ENCODE measurements at regions not wholly inside any gene's neighbourhood (a gene's known extent, or its start where the extent isn't known, plus 50 kb on each side); places are given as distances from the start of the nearest gene placed in this dataset.

GRCh38 chr9:129478961-129479630 lies 141.8 kb downstream of the C9orf50 start:
- BruUV-seq (replicated peaks), result no TSS peak
- Histone ChIP-seq H3K27me3 (ENCODE audit: control insufficient read depth in 2 of 2, insufficient read depth in 2 of 2, low read length in 2 of 2) (no peaks in the 10 kb centered on the region), H3K9me1 (replicated peaks; ENCODE audit: control insufficient read depth, extremely low read depth, insufficient read depth, low read length) (no peaks in the 10 kb centered on the region), H3K27ac (ENCODE audit: insufficient read depth, low read depth, low read length) (no peak overlapping the region), H3K9me3 (replicated peaks; ENCODE audit: control insufficient read depth, insufficient read depth, low read length) (no peaks in the 10 kb centered on the region), H3K9ac (replicated peaks; ENCODE audit: extremely low read depth, insufficient read depth, low read length) (no peak overlapping the region), H3K36me3 (ENCODE audit: control insufficient read depth in 2 of 2, extremely low read depth in 1 of 2, insufficient read depth in 2 of 2, low read length in 2 of 2) (no peaks in the 10 kb centered on the region), H3K79me2 (ENCODE audit: control insufficient read depth, insufficient read depth, low read length) (no peaks in the 10 kb centered on the region), H2AFZ (ENCODE audit: low read depth, low read length) (no peak overlapping the region), H4K20me1 (replicated peaks; ENCODE audit: control insufficient read depth, extremely low read depth, insufficient read depth, low read length) (no peaks in the 10 kb centered on the region), H3K4me1 (ENCODE audit: control insufficient read depth, extremely low read depth, insufficient read depth, low read length) (peaks cover 25% of the 10 kb centered on the region), H3K4me3 (replicated peaks in 1 of 3; ENCODE audit: insufficient read depth in 1 of 3, low read depth in 1 of 3, low read length in 3 of 3) (no peak overlapping the region), H3K4me2 (ENCODE audit: insufficient read depth, low read length) (no peak overlapping the region)
- dilution Hi-C loops (cut with MboI; ENCODE audit: extremely low pct_ligation_motif_present, low sequenced_read_pairs) (no loop called here), intact Hi-C loops (cut with micrococcal nuclease) (no loop called here)
- FAIRE-seq (no peak), DNase-seq (ENCODE audit: low read depth, low spot score) (no peak)
- ChIA-PET CTCF (interaction anchor here (4.4 kb wide), 1 partner anchor 340 kb away, joined by 16 read pairs; no protein-coding TSS in a partner anchor), POLR2A (interaction anchor here (0.5 kb wide), 1 partner anchor 18 kb away, joined by 3 read pairs; no protein-coding TSS in a partner anchor)
- no peak for TF ChIP-seq POLR2AphosphoS5 (IDR thresholded peaks at IDR 0.05; ENCODE audit: insufficient read depth, low read depth, low read length)
- TF ChIP-seq FOS (IDR thresholded peaks at IDR 0.05; ENCODE audit: borderline replicate concordance, insufficient read depth, low read length), result no peak
- TF ChIP-seq GATA2 (IDR thresholded peaks at IDR 0.05; ENCODE audit: insufficient read depth, insufficient read length, low read depth, low read length), result no peak
- no peak for TF ChIP-seq POLR2A (IDR thresholded peaks at IDR 0.05; ENCODE audit: low read depth, low read length)
- TF ChIP-seq EZH2 (IDR thresholded peaks at IDR 0.05; ENCODE audit: borderline replicate concordance, low read depth, low read length, severe bottlenecking), result no peak
- no peak for TF ChIP-seq CTCF (IDR thresholded peaks at IDR 0.05; ENCODE audit: extremely low read depth in 1 of 2, insufficient read depth in 1 of 2, low read depth in 1 of 2, low read length in 2 of 2)
- TF ChIP-seq JUN (IDR thresholded peaks at IDR 0.05; ENCODE audit: borderline replicate concordance, insufficient read depth, insufficient read length, low read depth), result no peak
- no peak for TF ChIP-seq MAX (IDR thresholded peaks at IDR 0.05; ENCODE audit: insufficient read depth, insufficient read length)
- TF ChIP-seq MYC (IDR thresholded peaks at IDR 0.05; ENCODE audit: low read depth, low read length), result no peak

All from endothelial cell of umbilical vein (primary cell).